ENCODE measurements at regions not wholly inside any gene's neighbourhood (a gene's known extent, or its start where the extent isn't known, plus 50 kb on each side); places are given as distances from the start of the nearest gene placed in this dataset.

DNA sequence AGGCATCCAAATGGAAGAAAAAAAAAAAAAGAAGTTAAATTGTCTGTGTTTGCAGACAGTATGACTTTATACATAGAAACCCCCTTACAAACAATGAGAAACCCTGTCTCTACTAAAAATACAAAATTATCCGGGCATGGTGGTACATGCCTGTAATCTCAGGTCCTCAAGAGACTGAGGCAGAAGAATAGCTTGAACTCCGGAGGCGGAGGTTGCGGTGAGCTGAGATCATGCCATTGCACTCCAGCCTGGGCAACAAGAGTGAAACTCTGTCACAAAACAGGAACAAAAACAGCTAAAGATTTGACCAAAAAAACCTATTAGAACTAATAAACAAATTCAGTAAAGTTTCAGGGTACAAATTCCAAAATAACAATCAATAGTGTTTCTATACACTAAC is 385.8 kb upstream of the GRM3 start:
- TF ChIP-seq CTCF (IDR thresholded peaks at IDR 0.05), result no peak
- no peak for TF ChIP-seq POLR2AphosphoS5 (IDR thresholded peaks at IDR 0.05)
